Esophagus squamous epithelium (tissue), 5 donors: ENCODE measurements at regions not wholly inside any gene's neighbourhood (a gene's known extent, or its start where the extent isn't known, plus 50 kb on each side); places are given as distances from the start of the nearest gene placed in this dataset.

Source experiments
- DNase-seq: peaks from one replicate; lab custom pipeline; 2025; lab: John Stamatoyannopoulos, UW
- H3K27ac ChIP-seq, 4 donors: fragments of 200-600 bp; sonication (generic); one replicate each; pipeline ENCODE4 v1.5.1; 2016 to 2019; ENCODE audit warnings: mild to moderate bottlenecking in 1 of 4
- H3K27me3 ChIP-seq, 4 donors: fragments of 200-600 bp; sonication (generic); 1 replicate in 3 of 4; 2 replicates in 1 of 4; pipeline versions ENCODE4 v1.5.1 to v1.6.0; 2017 to 2021; ENCODE audit warnings: antibody characterized with exemption in 1 of 4
- H3K36me3 ChIP-seq, 3 donors: fragments of 200-600 bp; sonication (generic); one replicate each; pipeline ENCODE4 v1.5.1; 2016 to 2019
- H3K4me1 ChIP-seq, 3 donors: fragments of 200-600 bp; sonication (generic); one replicate each; pipeline ENCODE4 v1.5.1; 2017 to 2019
- H3K4me3 ChIP-seq, 4 donors: fragments of 200-600 bp; sonication (generic); 1 replicate in 3 of 4; 2 replicates in 1 of 4; pipeline ENCODE4 v1.5.1; 2016 to 2019; ENCODE audit warnings: mild to moderate bottlenecking in 2 of 4, moderate library complexity in 1 of 4
- H3K9me3 ChIP-seq, 3 donors: fragments of 200-600 bp; sonication (generic); one replicate each; pipeline ENCODE4 v1.5.1; 2016 to 2019
- POLR2A ChIP-seq, 4 donors: fragments of 450-650 bp; IDR thresholded peaks; one replicate each; pipeline ENCODE4 v1.6.1; 2017; ENCODE audit warnings: antibody characterized with exemption in 4 of 4, mild to moderate bottlenecking in 4 of 4, moderate library complexity in 3 of 4
- WGBS, 2 donors: methylation state at CpG; one replicate each; pipeline ENCODE4 v1.1.5; 2018; 5-methylcytosine and 5-hydroxymethylcytosine counted together
- intact Hi-C: fragments of 100-400 bp; cut with DNase I; formaldehyde crosslinking; loops from one replicate; pipeline ENCODE4 v1.15.0; 2022
- TF ChIP-seq, protein P1 (sequence below), 6 experiments: fragments of 450-650 bp in 4 of 6; fragments of 200-600 bp in 2 of 6; sonication (generic) in 2 of 6; IDR thresholded peaks; one replicate each; pipeline ENCODE4 v1.5.1; 2016 to 2019; ENCODE audit warnings: antibody characterized with exemption in 6 of 6, mild to moderate bottlenecking in 4 of 6, moderate library complexity in 4 of 6
- donor health status: DM: yes; HTN: yes; CAD: no.

DNA sequence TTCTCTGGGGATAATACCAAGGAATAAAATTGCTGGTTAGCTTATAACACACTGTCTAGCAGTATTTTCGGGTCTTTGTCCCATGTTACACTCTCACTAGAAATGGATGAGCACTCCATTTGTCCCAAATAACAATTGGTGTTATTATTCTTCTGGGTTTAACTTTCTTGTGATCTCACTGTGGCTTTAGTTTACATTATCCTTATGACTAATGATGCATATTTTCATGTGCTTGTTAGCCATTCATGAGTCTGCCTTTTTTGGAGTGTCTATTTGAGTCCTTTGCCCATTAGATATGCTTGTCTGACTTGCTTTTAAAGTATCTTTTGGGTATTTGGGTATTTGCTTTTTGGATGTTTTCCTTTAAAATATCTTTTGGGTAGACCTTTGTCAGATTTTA is 372.9 kb upstream of the TENM3 start:
- Histone ChIP-seq H3K9me3 (no peaks in the 10 kb centered on the region), H3K36me3 (no peaks in the 10 kb centered on the region), H3K4me3 (no peak overlapping the region), H3K27me3 (no peaks in the 10 kb centered on the region), H3K4me1 (no peaks in the 10 kb centered on the region), H3K27ac (no peak overlapping the region)
- WGBS, 2 donors = 48 to 75% methylated on average over 1 of the region's 1 CpG
- intact Hi-C loops = no loop called here
- TF ChIP-seq, protein P1, sequence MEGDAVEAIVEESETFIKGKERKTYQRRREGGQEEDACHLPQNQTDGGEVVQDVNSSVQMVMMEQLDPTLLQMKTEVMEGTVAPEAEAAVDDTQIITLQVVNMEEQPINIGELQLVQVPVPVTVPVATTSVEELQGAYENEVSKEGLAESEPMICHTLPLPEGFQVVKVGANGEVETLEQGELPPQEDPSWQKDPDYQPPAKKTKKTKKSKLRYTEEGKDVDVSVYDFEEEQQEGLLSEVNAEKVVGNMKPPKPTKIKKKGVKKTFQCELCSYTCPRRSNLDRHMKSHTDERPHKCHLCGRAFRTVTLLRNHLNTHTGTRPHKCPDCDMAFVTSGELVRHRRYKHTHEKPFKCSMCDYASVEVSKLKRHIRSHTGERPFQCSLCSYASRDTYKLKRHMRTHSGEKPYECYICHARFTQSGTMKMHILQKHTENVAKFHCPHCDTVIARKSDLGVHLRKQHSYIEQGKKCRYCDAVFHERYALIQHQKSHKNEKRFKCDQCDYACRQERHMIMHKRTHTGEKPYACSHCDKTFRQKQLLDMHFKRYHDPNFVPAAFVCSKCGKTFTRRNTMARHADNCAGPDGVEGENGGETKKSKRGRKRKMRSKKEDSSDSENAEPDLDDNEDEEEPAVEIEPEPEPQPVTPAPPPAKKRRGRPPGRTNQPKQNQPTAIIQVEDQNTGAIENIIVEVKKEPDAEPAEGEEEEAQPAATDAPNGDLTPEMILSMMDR (IDR thresholded peaks at IDR 0.05) = no peak
- DNase-seq = no peak

DNA sequence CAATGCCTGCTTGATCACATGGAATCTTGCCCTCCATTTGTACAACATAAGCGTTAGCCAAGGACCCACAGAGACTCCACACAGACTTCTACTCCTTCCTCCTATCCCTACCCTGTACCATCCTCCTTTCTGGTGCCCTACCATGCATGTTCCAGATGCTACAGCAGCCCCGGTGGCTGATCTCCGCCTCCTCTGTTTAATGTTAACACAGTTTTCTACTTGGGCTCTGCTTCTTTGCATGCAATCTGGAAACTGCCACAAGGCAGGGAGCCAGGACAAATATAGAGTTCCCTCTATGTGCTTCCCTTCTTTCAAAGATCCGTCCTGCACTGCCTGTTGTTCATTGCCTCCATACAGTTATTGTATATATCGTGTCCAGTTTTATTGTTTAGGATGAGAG is 368.6 kb upstream of the TENM3 start:
- H3K27ac ChIP-seq = no peak overlapping the region
- intact Hi-C loops = no loop called here

DNA sequence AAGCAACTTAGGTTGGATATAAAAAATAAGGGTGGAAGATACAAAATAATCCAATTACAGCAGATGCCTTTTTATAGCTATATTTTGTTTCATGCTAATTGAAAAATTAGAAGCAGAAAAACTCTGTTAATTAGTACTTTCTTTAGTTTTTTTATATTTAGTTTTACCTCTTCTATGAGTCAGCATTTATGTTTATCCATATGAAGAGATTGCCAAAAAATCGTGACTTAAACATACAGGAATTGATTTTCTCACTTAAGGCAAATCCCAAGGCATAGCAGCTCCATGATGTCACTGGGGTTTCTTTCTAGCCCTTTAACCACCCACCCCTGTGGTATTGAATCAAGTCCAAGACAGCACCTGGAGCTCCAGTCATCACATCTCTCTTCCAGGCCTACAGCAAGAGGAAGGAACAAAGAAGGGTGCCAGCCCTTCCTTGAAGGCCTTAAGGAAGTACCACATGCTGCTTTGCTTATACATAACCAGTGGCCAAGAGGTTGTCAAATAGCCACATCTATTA is 365.8 kb upstream of the TENM3 start:
- TF ChIP-seq, protein P1 (IDR thresholded peaks at IDR 0.05) = no peak
- no peak for TF ChIP-seq POLR2A (IDR thresholded peaks at IDR 0.05)
- no peaks in the 10 kb centered on the region for H3K36me3 ChIP-seq
- H3K9me3 ChIP-seq = no peaks in the 10 kb centered on the region
- no peaks in the 10 kb centered on the region for H3K27me3 ChIP-seq
- intact Hi-C loops = no loop called here
- DNase-seq = no peak
- WGBS, 2 donors = 17 to 26% methylated on average over 1 of the region's 1 CpG
- H3K4me3 ChIP-seq = no peak overlapping the region
- H3K27ac ChIP-seq = no peak overlapping the region
- H3K4me1 ChIP-seq = no peaks in the 10 kb centered on the region

More for the DNA sequence above, 368.6 kb upstream of the TENM3 start:
- Histone ChIP-seq H3K4me1 (no peaks in the 10 kb centered on the region), H3K36me3 (no peaks in the 10 kb centered on the region), H3K9me3 (no peaks in the 10 kb centered on the region), H3K4me3 (no peak overlapping the region), H3K27me3 (no peaks in the 10 kb centered on the region)
- TF ChIP-seq, protein P1 (IDR thresholded peaks at IDR 0.05) = no peak
- no peak for TF ChIP-seq POLR2A (IDR thresholded peaks at IDR 0.05)
- DNase-seq = no peak
- WGBS, 2 donors = 66 to 74% methylated on average over 5 of the region's 5 CpGs

DNA sequence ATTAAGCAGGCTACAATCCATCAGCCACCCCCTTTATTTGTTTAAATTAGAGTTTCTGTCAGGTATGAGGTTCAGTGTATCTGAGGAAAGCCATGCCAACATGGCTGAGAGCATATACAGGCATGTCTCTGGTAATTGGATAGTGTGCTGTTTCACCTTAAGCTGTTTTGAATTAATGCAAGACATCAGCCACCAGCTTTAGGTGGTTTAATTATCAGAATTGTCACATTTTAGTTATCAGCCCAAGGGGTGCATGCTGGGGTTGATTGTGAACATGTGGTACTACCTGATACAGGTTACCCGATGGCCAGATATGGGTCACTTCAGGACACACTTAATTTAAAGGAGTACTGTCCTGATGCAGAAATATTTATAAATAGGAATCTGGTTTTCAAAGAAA is 353.2 kb upstream of the TENM3 start:
- DNase-seq = no peak
- no peaks in the 10 kb centered on the region for H3K4me1 ChIP-seq
- no peaks in the 10 kb centered on the region for H3K9me3 ChIP-seq
- no peak overlapping the region for H3K4me3 ChIP-seq
- 53 to 72% methylated on average over 1 of the region's 1 CpG for WGBS, 2 donors
- no peaks in the 10 kb centered on the region for H3K36me3 ChIP-seq
- TF ChIP-seq, protein P1 (IDR thresholded peaks at IDR 0.05) = no peak
- TF ChIP-seq POLR2A (IDR thresholded peaks at IDR 0.05) = no peak
- H3K27me3 ChIP-seq = no peaks in the 10 kb centered on the region
- intact Hi-C loops = no loop called here
- no peak overlapping the region for H3K27ac ChIP-seq

DNA sequence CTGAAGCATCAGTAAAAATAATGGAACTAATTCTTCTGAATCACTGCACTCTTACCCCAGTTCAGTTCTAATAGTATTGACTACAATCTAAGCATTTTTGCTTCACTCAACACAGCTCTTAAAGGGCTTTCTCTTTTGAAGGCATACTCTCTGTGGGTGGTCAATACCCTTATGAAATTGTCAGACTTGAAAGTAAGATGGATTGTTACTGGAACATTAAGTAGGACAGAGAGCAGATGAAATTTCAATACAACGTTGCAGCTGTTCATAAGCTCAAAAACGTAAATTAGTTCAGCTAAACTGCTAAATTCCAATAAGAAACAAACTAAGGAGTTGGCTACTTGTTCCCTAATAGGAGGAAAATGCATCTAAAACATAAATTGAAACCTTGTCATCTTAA is 352.3 kb upstream of the TENM3 start:
- Histone ChIP-seq H3K36me3 (no peaks in the 10 kb centered on the region), H3K4me1 (no peaks in the 10 kb centered on the region), H3K4me3 (no peak overlapping the region), H3K27me3 (no peaks in the 10 kb centered on the region), H3K9me3 (no peaks in the 10 kb centered on the region), H3K27ac (no peak overlapping the region)
- TF ChIP-seq, protein P1 (IDR thresholded peaks at IDR 0.05) = no peak
- TF ChIP-seq POLR2A (IDR thresholded peaks at IDR 0.05) = no peak
- 30 to 51% methylated on average over 2 of the region's 2 CpGs for WGBS, 2 donors
- DNase-seq = no peak
- intact Hi-C loops = no loop called here
